OCI-LY3 (cell line): ENCODE measurements at regions not wholly inside any gene's neighbourhood (a gene's known extent, or its start where the extent isn't known, plus 50 kb on each side); places are given as distances from the start of the nearest gene placed in this dataset.

Source experiments
- EZH2phosphoT487 ChIP-seq: fragments of 200-600 bp; shearing (Covaris generic); IDR thresholded peaks from 2 replicates; pipeline ENCODE4 v1.6.1; 2018; ENCODE audit warnings: antibody characterized with exemption, mixed run types, low read depth
- TF ChIP-seq, protein P1 (sequence below): fragments of 200-600, 300-600 bp; sonication (generic); IDR thresholded peaks from 2 replicates; pipeline ENCODE4 v1.5.1; 2014; ENCODE audit warnings: antibody characterized with exemption, low read length, low read depth

- TF ChIP-seq, protein P1, sequence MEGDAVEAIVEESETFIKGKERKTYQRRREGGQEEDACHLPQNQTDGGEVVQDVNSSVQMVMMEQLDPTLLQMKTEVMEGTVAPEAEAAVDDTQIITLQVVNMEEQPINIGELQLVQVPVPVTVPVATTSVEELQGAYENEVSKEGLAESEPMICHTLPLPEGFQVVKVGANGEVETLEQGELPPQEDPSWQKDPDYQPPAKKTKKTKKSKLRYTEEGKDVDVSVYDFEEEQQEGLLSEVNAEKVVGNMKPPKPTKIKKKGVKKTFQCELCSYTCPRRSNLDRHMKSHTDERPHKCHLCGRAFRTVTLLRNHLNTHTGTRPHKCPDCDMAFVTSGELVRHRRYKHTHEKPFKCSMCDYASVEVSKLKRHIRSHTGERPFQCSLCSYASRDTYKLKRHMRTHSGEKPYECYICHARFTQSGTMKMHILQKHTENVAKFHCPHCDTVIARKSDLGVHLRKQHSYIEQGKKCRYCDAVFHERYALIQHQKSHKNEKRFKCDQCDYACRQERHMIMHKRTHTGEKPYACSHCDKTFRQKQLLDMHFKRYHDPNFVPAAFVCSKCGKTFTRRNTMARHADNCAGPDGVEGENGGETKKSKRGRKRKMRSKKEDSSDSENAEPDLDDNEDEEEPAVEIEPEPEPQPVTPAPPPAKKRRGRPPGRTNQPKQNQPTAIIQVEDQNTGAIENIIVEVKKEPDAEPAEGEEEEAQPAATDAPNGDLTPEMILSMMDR, result no peak
- TF ChIP-seq EZH2phosphoT487, result no peak
Observed at GRCh38 chr2:175476948-175477347, 295.4 kb upstream of the ATP5MC3 start.
